Prostate gland (tissue), 2 donors: ENCODE measurements at regions not wholly inside any gene's neighbourhood (a gene's known extent, or its start where the extent isn't known, plus 50 kb on each side); places are given as distances from the start of the nearest gene placed in this dataset.

Experiments
- DNase-seq: peaks from one replicate; pipeline ENCODE4 v3.0.0-alpha.2; 2019; ENCODE audit warnings: low spot score
- H3K27ac ChIP-seq, 2 donors: fragments of 200-600 bp; sonication (generic); 2 replicates each; pipeline ENCODE4 v1.5.1; 2017 to 2019
- H3K27me3 ChIP-seq: fragments of 200-600 bp; sonication (generic); replicated peaks from 2 replicates; pipeline ENCODE4 v1.5.1; 2019; ENCODE audit not compliant: insufficient read depth
- H3K36me3 ChIP-seq, 2 donors: fragments of 200-600 bp; sonication (generic); 1 replicate in 1 of 2; 2 replicates in 1 of 2; pipeline versions ENCODE4 v1.5.1 to v1.8.1; 2017 to 2019
- H3K4me1 ChIP-seq: fragments of 200-600 bp; sonication (generic); replicated peaks from 2 replicates; pipeline ENCODE4 v1.5.1; 2019
- H3K4me3 ChIP-seq, 2 donors: fragments of 200-600 bp; sonication (generic); 2 replicates each; pipeline ENCODE4 v1.5.1; 2017 to 2019
- H3K9me3 ChIP-seq: fragments of 200-600 bp; sonication (generic); 2 replicates; pipeline ENCODE4 v1.5.1; 2017
- CTCF ChIP-seq, 4 experiments: fragments of 200-600 bp in 2 of 4; fragments of 450-650 bp in 2 of 4; sonication (generic) in 2 of 4; IDR thresholded peaks; 1 replicate in 3 of 4; 2 replicates in 1 of 4; pipeline ENCODE4 v1.5.1; 2016 to 2019; ENCODE audit warnings: antibody characterized with exemption in 4 of 4, mild to moderate bottlenecking in 2 of 4, moderate library complexity in 2 of 4
- POLR2A ChIP-seq: fragments of 450-650 bp; IDR thresholded peaks from one replicate; pipeline ENCODE4 v1.6.1; 2016; ENCODE audit warnings: antibody characterized with exemption, mild to moderate bottlenecking
- POLR2AphosphoS5 ChIP-seq: sonication (generic); formaldehyde crosslinking; IDR thresholded peaks from one replicate; pipeline ENCODE4 v1.6.1; 2017; ENCODE audit warnings: antibody characterized with exemption
- WGBS: methylation state at CpG from one replicate; pipeline ENCODE4 v1.1.5; 2018; 5-methylcytosine and 5-hydroxymethylcytosine counted together
- intact Hi-C: fragments of 100-400 bp; cut with DNase I; formaldehyde crosslinking; loops from one replicate; pipeline ENCODE4 v1.14.2; 2022

- intact Hi-C loops = no loop called here
Measured at GRCh38 chr9:79798450-79798849, 226.7 kb downstream of the TLE4 start.

GRCh38 chr9:79796411-79796810 is 224.6 kb downstream of the TLE4 start:
- H3K36me3 ChIP-seq = no peaks in the 10 kb centered on the region
- H3K4me3 ChIP-seq = no peak overlapping the region
- no peak for TF ChIP-seq POLR2A
- no peak for TF ChIP-seq CTCF (IDR thresholded peaks at IDR 0.05)
- no peak for TF ChIP-seq POLR2AphosphoS5
- whole genome bisulfite sequencing = 84% methylated on average over 3 of the region's 3 CpGs
- no peak overlapping the region for H3K27ac ChIP-seq
- intact Hi-C loops = no loop called here
- no peaks in the 10 kb centered on the region for H3K27me3 ChIP-seq
- H3K9me3 ChIP-seq = no peaks in the 10 kb centered on the region
- H3K4me1 ChIP-seq = no peaks in the 10 kb centered on the region
- DNase-seq = no peak

More at GRCh38 chr9:79798450-79798849, 226.7 kb downstream of the TLE4 start:
- Histone ChIP-seq H3K27ac (no peak overlapping the region), H3K4me1 (no peaks in the 10 kb centered on the region), H3K4me3 (no peak overlapping the region), H3K9me3 (no peaks in the 10 kb centered on the region), H3K36me3 (no peaks in the 10 kb centered on the region), H3K27me3 (no peaks in the 10 kb centered on the region)
- WGBS = 92% methylated on average over 3 of the region's 3 CpGs
- TF ChIP-seq POLR2AphosphoS5 = no peak
- no peak for TF ChIP-seq POLR2A
- no peak for TF ChIP-seq CTCF (IDR thresholded peaks at IDR 0.05)
- no peak for DNase-seq

- intact Hi-C loops = no loop called here
- TF ChIP-seq CTCF (IDR thresholded peaks at IDR 0.05) = no peak
- TF ChIP-seq POLR2A = no peak
- TF ChIP-seq POLR2AphosphoS5 = no peak
- Histone ChIP-seq H3K4me1 (no peaks in the 10 kb centered on the region), H3K27ac (no peak overlapping the region), H3K27me3 (no peaks in the 10 kb centered on the region), H3K9me3 (no peaks in the 10 kb centered on the region), H3K4me3 (no peak overlapping the region), H3K36me3 (no peaks in the 10 kb centered on the region)
- no peak for DNase-seq
- 92% methylated on average over 1 of the region's 1 CpG for WGBS
Measured at GRCh38 chr9:79788662-79789061, 216.9 kb downstream of the TLE4 start.

GRCh38 chr9:79781263-79781662 is 209.5 kb downstream of the TLE4 start:
- TF ChIP-seq CTCF (IDR thresholded peaks at IDR 0.05) (no peak), POLR2AphosphoS5 (no peak), POLR2A (no peak)
- Histone ChIP-seq H3K27me3 (no peaks in the 10 kb centered on the region), H3K9me3 (no peaks in the 10 kb centered on the region), H3K27ac (no peak overlapping the region), H3K4me3 (no peak overlapping the region), H3K4me1 (no peaks in the 10 kb centered on the region), H3K36me3 (no peaks in the 10 kb centered on the region)
- DNase-seq = no peak
- intact Hi-C loops = no loop called here
- WGBS = 98% methylated on average over 4 of the region's 4 CpGs

GRCh38 chr9:79780559-79780958 is 208.8 kb downstream of the TLE4 start:
- TF ChIP-seq POLR2A (no peak), CTCF (IDR thresholded peaks at IDR 0.05) (no peak), POLR2AphosphoS5 (no peak)
- Histone ChIP-seq H3K36me3 (no peaks in the 10 kb centered on the region), H3K4me3 (no peak overlapping the region)

More at GRCh38 chr9:79780559-79780958, 208.8 kb downstream of the TLE4 start:
- DNase-seq = no peak
- Histone ChIP-seq H3K27me3 (no peaks in the 10 kb centered on the region), H3K9me3 (no peaks in the 10 kb centered on the region), H3K27ac (no peak overlapping the region), H3K4me1 (no peaks in the 10 kb centered on the region)
- WGBS = 96% methylated on average over 3 of the region's 3 CpGs
- intact Hi-C loops = no loop called here
